Right ventricle myocardium inferior (tissue), 1 donor: ENCODE measurements at regions not wholly inside any gene's neighbourhood (a gene's known extent, or its start where the extent isn't known, plus 50 kb on each side); places are given as distances from the start of the nearest gene placed in this dataset.
"Not testable (repeated sequence)": the region's sequence is repeated elsewhere in the genome, so short reads cannot be mapped to it uniquely, and the experiment has no call there.

Source experiments
- ATAC-seq: fragments of 200-7000 bp; cut with Tn5 transposase; one replicate; pipeline ENCODE4 v1.9.1; 2020; ENCODE audit warnings: mild to moderate bottlenecking, moderate library complexity
- DNase-seq: peaks from one replicate; pipeline ENCODE4 v3.0.0; 2021; ENCODE audit errors: missing footprints
- intact Hi-C: fragments of 100-400 bp; cut with DNase I; formaldehyde crosslinking; loops from one replicate; pipeline ENCODE4 v1.11.0; 2022
- donor health status: DM: no; HTN: yes; CAD: no; lungs with severe emphysema.

DNA sequence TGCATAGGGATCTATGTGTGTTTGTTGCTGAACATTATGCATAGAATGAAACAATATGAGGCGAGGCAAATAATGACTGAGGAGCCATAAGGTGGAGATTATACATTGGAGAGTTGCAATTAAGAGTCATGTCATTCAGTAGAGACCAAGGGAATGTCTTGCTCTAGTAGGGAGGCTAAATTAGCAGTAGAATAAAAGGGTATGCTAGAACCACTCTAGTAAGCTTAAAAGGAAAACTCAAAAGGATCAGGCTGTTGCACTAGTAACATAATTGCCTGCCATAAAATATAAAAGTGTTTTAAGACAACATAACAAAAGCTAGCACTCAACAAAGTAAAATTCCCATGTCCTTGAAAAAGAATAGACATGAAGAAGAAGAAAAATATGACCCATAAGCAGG is 586.2 kb upstream of the DIAPH2 start:
- intact Hi-C loops: no loop called here
- DNase-seq: no peak
- no peak for ATAC-seq

- DNase-seq: no peak
- ATAC-seq: no peak
- intact Hi-C loops: no loop called here
These were observed 581.6 kb upstream of the DIAPH2 start for GRCh38 chrX:96102997-96103396.

DNA sequence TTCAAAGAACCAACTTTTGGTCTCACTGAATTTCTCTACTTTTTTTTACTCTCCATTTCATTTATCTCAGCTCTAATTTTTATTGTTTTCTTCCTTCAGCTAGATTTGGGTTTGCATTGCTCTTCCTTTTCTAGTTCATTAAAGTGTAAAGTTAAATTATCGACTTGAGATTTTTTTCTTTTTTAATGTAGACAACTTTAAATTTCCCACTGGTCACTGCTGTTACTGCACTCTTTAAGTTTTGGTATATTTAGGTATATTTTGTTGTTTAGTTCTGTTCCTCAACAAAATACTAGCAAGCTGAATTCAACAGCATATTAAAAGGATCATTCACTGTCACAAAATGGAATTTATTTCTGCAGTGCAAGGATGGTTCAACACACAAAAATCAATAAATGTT is 572.0 kb upstream of the DIAPH2 start:
- intact Hi-C loops: no loop called here
- no peak for DNase-seq
- no peak for ATAC-seq

- intact Hi-C loops: no loop called here
- ATAC-seq: no peak
These were observed 558.5 kb upstream of the DIAPH2 start for GRCh38 chrX:96126182-96126581.

DNA sequence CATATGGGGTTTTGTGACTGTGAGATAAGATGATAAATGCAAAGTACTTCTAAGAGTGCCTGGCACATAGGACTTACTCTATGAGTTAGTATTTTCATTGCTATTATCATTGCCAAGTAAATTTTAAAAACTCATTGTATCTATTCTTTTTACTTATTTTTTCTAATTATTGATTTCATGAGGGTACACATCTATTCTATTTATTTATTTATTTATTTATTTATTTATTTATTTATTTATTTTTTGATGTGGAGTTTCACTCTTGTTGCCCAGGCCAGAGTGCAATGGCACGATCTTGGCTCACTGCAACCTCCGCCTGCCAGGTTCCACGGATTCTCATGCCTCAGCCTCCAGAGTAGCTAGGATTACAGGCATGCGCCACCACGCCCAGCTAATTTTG is 556.6 kb upstream of the DIAPH2 start:
- intact Hi-C loops, DNase-seq, ATAC-seq: not testable (repeated sequence)

More at GRCh38 chrX:96126182-96126581, 558.5 kb upstream of the DIAPH2 start:
- no peak for DNase-seq

GRCh38 chrX:96140796-96141195 is 543.8 kb upstream of the DIAPH2 start:
- ATAC-seq (no peak), DNase-seq (no peak)
- intact Hi-C loops: no loop called here

- ATAC-seq (no peak), DNase-seq (no peak)
- intact Hi-C loops: no loop called here
These were observed 537.0 kb upstream of the DIAPH2 start for GRCh38 chrX:96147681-96148080.

DNA sequence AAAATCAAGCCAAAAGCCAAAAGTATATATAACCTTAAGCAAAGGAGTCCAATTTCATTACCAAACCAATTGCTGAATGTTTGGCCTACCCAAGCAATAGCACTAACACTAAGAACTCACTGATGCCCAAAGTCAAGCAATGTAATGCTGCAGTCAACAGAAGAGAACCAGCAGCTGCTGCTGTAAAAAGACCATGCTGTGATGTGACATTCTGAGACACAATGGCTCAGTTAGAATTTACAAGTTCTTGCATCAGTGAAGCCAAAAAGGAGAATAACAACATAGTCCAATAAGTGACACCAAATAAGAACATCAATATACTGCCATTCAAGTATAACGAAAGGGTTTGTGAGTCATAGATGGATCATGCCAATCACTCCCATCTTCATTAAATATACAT is 514.0 kb upstream of the DIAPH2 start:
- DNase-seq: no peak
- intact Hi-C loops: no loop called here
- no peak for ATAC-seq

DNA sequence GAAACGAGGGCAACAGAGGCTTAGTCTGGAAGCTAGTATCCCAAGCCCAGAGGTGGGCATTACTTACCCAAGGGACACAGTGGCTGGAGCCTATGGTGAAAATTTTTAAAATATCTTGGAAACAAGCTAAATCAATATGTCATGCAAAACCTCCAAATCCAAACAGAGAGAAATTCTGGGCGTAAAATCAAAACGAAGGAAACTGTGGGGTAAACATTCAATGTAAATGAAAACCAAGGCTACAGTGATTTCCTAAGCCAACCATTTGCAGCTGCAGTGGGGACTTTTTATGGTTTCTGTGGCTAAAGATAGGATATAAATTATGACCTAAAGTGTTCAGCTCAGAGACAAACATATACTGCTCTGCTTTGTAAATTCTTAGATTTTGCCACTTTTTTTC is 507.7 kb upstream of the DIAPH2 start:
- ATAC-seq: no peak
- no peak for DNase-seq
- intact Hi-C loops: no loop called here

- ATAC-seq: no peak
- no peak for DNase-seq
These were observed 503.0 kb upstream of the DIAPH2 start for GRCh38 chrX:96181605-96182004.

DNA sequence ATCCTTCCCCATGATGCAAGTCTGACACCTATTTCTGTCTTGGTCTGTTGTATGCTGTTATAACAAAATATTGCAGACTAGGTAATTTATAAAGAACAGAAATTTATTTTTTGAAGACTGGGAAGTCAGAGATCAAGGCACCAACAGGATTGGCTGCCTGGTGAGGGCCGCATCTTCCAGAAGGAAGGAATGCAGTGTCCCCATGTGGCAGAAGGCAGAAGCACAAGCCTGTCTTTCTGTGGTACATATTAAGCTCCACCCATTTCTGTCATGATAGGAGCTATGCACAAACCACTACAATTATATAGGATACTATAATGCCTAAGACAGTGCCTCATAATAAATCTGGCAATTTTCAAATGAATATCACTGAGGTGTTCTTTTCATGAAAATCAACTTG is 502.3 kb upstream of the DIAPH2 start:
- no peak for DNase-seq
- ATAC-seq: no peak
- intact Hi-C loops: loop anchor here (10.0 kb wide), 1 partner anchor 418 kb away; no protein-coding TSS in a partner anchor

More at GRCh38 chrX:96181605-96182004, 503.0 kb upstream of the DIAPH2 start:
- intact Hi-C loops: loop anchor here (10.0 kb wide), 1 partner anchor 417 kb away; no protein-coding TSS in a partner anchor

DNA sequence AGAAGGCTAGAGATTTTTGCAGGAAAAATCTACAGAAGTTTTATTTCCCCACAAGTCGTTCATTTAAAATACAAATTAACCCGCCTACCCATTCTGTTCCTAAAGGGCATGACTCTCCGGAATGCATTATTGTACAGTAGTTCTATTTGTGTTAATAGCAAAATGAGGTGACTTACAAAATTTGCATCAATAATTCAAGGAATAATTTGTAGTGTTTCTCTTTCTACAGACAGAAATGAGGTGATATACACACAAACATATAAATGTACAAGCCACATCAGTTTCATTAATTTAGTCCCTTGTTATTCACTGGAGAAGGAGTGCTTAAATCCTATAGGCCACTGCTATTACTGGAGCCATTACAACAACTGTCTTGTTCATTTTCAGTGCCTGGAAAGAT is 501.3 kb upstream of the DIAPH2 start:
- no peak for ATAC-seq
- intact Hi-C loops: loop anchor here (10.0 kb wide), 1 partner anchor 419 kb away; no protein-coding TSS in a partner anchor

GRCh38 chrX:96183843-96184242 is 500.8 kb upstream of the DIAPH2 start:
- intact Hi-C loops: loop anchor here (10.0 kb wide), 1 partner anchor 419 kb away; no protein-coding TSS in a partner anchor
- no peak for ATAC-seq
- DNase-seq: no peak

More for the DNA sequence above, 501.3 kb upstream of the DIAPH2 start:
- no peak for DNase-seq

- DNase-seq (no peak), ATAC-seq (no peak)
- intact Hi-C loops: no loop called here
These were observed 479.7 kb upstream of the DIAPH2 start for GRCh38 chrX:96204928-96205327.

GRCh38 chrX:96211953-96212352 is 472.7 kb upstream of the DIAPH2 start:
- ATAC-seq: no peak
- no peak for DNase-seq
- intact Hi-C loops: no loop called here

DNA sequence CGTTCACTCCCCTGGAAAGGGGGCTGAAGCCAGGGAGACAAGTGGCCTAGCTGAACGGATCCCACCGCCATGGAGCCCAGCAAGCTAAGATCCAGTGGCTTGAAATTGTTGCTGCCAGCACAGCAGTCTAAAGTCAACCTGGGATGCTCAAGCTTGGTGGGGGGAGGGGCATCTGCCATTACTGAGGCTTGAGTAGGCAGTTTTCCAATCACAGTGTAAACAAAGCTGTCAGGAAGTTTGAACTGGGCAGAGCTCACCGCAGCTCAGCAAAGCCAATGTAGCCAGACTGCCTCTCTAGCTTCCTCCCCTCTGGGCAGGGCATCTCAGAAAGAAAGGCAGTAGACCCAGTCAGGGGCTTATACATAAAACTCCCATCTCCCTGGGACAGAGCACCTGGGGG is 470.0 kb upstream of the DIAPH2 start:
- intact Hi-C loops, DNase-seq, ATAC-seq: not testable (repeated sequence)

DNA sequence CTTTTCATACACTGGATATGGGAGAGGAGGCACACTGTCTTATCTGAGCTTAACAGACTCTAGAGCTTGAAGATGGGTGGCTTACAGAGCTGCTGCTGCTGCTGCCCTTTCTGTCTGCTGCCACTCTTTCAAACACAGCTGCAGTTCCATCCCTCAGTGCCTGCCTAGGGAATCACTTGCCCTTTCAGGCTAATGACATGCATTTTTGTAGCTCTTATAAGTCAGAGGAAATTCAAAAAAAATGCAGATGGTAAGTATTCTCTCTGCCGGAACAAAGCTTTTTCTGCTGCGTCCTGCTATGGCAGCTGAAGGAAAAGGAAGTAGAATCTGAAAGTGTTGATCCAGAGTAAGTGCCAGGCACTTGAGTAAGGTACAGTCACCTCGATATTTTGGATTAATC is 460.4 kb upstream of the DIAPH2 start:
- DNase-seq (no peak), ATAC-seq (no peak)
- intact Hi-C loops: no loop called here

- intact Hi-C loops: no loop called here
- ATAC-seq (no peak), DNase-seq (no peak)
These were observed 439.7 kb upstream of the DIAPH2 start for GRCh38 chrX:96244955-96245354.

GRCh38 chrX:96246436-96246835 is 438.2 kb upstream of the DIAPH2 start:
- no peak for ATAC-seq
- intact Hi-C loops: no loop called here
- DNase-seq: no peak
